Esophagus mucosa (tissue), 1 donor: ENCODE measurements at regions not wholly inside any gene's neighbourhood (a gene's known extent, or its start where the extent isn't known, plus 50 kb on each side); places are given as distances from the start of the nearest gene placed in this dataset.

Source experiments
- ATAC-seq: fragments of 200-7000 bp; cut with Tn5 transposase; one replicate; pipeline ENCODE4 v1.9.1; 2020
- donor health status: DM: yes; HTN: yes; CAD: no.

DNA sequence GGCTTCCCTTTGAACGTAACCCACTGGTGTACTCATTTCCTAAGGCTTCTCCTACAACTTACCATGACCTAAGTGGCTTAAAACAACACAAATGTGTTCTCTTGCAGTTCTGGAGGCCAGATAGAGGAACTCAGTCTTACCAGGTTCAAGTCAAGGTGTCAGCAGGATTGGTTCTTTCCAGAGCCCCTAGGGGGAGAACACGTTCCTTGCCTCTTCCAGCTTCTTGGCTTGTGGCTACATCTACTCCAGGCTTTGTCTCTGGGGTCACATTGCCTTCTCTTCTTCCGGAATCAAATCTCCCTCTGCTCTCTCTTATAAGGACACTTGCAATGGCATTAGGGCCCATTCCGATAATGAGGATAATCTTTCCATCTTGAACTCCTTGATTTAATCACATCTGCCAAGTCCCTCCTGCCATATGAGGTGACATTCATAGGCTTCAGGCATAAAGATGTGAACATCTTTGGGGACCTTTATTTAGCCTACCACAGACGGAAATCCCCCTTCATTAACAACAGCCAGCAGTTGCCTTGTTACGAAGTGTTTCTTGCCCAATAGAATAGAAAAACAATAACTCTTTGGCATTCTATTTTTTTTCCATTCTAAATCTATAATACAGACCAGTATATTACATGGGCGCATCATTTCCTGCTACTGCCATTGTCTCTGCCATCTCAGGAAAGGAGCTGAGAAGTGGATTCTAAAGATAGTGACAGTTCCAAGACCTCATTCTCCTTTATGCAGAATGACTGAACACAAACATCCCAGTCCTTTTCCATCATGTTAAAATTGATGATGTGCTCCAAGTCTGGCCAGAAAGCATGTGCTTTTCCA is 362.0 kb downstream of the ZNF521 start:
- no peak for ATAC-seq

DNA sequence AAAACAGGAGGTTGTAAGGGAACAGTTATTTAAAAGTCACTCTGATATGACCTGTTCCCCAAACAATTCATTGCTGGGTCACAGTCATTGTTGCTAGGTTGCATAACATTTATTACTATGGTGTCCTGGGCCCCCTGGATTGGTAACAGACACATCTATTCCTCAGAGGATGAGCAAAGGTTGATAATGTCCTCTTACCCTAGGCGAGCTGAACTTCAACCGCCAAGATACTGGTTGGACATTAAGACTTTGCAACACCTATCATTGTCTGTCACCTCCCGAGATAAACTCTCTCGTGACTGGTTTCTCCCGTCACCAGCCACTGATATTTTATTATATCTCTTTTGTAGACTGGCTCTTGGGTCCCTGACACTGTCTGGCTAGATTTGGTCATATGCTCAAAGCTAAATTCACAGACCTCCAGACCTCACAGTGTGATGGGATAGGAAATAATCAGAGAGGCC is 361.3 kb downstream of the ZNF521 start:
- no peak for ATAC-seq

DNA sequence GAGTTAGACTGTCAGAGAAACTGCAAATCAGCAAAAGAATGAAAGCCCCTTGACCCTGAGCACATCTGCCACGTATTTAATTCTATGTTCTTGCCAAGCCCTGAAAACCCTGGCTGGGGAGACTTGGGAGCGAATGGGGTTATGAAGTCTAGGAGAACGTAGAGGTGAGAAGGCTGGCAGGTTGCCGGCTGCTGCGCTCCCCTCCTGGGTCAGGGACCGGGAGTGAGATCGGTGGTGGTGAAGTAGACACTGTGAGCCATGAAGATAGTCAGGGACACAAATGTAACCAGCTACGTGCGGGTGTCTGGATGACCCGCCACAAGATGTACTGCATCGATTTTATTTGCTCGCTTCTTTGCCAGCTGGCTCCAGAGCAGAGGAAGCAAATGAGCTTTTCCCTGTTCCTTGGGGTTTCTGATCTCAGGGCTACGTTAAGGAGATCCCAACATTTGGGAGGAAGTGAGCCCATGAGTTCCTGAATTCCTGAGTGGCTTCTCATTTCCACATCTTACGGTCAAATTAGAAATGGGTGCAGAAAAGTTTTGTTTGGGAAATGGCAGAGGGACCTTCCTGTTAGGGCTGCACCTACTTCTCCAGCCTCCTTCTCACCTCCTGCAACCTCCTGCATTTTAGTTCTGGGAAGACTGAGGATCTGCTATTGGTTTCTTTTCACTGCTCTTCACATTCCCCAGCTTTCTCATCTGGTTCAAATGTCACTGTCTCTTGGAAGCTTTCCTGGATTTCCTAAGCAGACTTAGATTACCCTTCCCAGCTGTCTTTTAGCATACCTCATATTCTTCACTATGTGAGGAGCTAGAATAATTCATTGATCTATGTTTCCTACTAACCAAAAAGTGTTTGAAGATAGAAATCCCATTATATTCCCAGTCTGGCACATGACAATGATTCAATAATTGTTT is 360.6 kb downstream of the ZNF521 start:
- no peak for ATAC-seq

DNA sequence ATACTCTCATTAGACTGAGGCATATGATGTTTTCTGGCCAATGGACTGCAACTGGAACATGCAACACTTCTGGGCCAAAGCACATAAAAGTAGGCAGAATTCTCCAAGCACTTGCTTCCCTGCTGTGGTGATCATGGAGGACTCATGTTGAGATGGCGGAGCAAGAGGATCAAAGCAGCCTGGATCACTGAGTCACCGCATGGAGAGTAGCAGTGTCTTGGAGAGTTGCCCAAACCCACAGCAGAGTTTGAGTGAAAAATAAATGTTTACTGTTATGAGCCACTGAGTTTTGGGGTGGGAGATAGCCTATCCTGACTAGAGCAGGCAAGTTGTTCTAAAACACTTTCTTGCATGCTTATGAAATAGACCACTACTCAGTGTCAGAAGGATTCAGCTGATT is 359.5 kb downstream of the ZNF521 start:
- ATAC-seq: no peak

GRCh38 chr18:24993628-24994027 is 358.3 kb downstream of the ZNF521 start:
- ATAC-seq: no peak

GRCh38 chr18:24995056-24995455 is 356.9 kb downstream of the ZNF521 start:
- no peak for ATAC-seq

DNA sequence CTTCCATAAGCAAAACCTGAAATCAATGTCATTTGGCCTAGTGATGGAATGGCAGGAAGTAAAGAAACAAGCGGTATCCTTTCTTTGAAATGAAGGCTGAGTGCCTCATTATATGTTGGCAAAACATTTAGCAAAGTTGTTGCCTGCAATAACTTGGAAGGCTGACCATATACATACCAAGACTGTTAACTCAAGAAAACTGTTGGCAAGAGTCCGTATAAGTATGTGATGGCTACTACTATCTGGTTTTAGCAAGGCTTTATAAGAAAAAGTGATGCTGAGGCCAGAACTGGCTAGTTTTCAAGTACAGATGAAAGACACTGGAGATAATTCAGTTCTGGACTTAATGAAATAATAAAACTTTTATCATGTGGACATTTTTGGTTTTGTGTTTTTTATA is 356.2 kb downstream of the ZNF521 start:
- ATAC-seq: no peak

- no peak for ATAC-seq
Observed at GRCh38 chr18:24999650-25000267, 352.2 kb downstream of the ZNF521 start.

- ATAC-seq: no peak
Observed at GRCh38 chr18:25001803-25002202, 350.2 kb downstream of the ZNF521 start.

GRCh38 chr18:25005541-25006403 is 346.2 kb downstream of the ZNF521 start:
- no peak for ATAC-seq

DNA sequence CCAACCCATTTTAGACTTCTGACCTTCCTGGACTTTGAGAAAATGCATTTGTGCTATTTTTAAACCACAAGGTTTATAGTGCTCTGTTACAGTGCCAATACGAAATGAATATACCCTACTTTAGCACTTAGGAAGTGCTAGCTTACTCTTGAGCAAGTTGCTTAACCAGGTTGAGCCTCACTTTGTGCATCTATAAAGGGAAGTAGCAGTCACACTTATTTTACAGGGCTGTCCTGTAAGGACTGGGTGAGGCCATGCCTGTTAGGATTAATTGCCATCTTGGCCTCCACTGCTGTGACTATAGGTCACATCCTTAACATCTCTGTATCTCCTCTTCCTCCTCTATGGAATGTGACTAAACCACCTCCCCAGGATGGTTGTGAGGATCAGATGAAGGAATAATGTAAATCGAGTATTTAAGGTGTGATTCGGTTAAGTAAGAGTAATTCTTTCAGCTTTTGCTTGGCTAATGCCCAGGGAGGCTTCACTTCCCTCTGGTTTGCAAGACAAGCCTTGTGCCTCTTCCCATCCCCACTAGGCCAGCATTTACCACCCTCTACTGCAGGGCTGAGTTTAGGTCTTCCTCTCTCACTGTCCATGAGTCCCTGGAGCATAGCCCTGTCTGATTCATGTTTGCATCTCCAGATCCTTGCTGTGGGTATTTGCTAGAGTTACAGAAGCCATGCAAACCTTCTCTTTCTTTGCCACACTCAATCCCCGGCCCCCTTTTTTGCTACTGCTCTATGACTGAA is 341.2 kb downstream of the ZNF521 start:
- ATAC-seq: no peak
